Activated CD4-positive, alpha-beta T cell treated with anti-CD3 and anti-CD28 coated beads, Interleukin-2, amount 10 ng/mL, durations not matched to agents 7 days and 5 days (primary cell): ENCODE measurements at regions not wholly inside any gene's neighbourhood (a gene's known extent, or its start where the extent isn't known, plus 50 kb on each side); places are given as distances from the start of the nearest gene placed in this dataset.

Experiments
- CTCF ChIA-PET: fragments of 350-600 bp; sonication (Branson Sonifier 250); formaldehyde crosslinking; loops from one replicate; lab custom pipeline; 2021; ENCODE audit warnings: antibody characterized with exemption; lab: Charles Lee
- POLR2A ChIA-PET: fragments of 350-600 bp; sonication (Branson Sonifier 250); formaldehyde crosslinking; loops from one replicate; lab custom pipeline; 2021; ENCODE audit warnings: antibody characterized with exemption; lab: Charles Lee
- DNase-seq: peaks from one replicate; pipeline ENCODE4 v3.0.0-alpha.2; 2020
- H3K27ac Mint-ChIP-seq: one replicate; pipeline ENCODE4 v1.8.0; 2021; ENCODE audit warnings: mild to moderate bottlenecking, moderate library complexity, mixed read lengths
- H3K27me3 Mint-ChIP-seq: one replicate; pipeline ENCODE4 v1.8.0; 2021; ENCODE audit warnings: mixed read lengths
- H3K36me3 Mint-ChIP-seq: one replicate; pipeline ENCODE4 v1.8.0; 2021; ENCODE audit warnings: low read depth, mixed read lengths
- H3K4me1 Mint-ChIP-seq: one replicate; pipeline ENCODE4 v1.8.0; 2021; ENCODE audit warnings: mixed read lengths
- H3K4me3 Mint-ChIP-seq: one replicate; pipeline ENCODE4 v1.8.0; 2021; ENCODE audit warnings: mild to moderate bottlenecking, moderate library complexity, mixed read lengths
- H3K9me3 Mint-ChIP-seq: one replicate; pipeline ENCODE4 v1.8.0; 2021; ENCODE audit warnings: mixed read lengths

- ChIA-PET CTCF (no interaction called here), POLR2A (no interaction called here)
- H3K9me3 Mint-ChIP-seq = peaks cover 7% of the 10 kb centered on the region
- H3K27ac Mint-ChIP-seq = no peak overlapping the region
- H3K27me3 Mint-ChIP-seq = no peaks in the 10 kb centered on the region
- no peak overlapping the region for H3K4me3 Mint-ChIP-seq
- H3K36me3 Mint-ChIP-seq = no peaks in the 10 kb centered on the region
- DNase-seq = no peak
- no peaks in the 10 kb centered on the region for H3K4me1 Mint-ChIP-seq
Measured at GRCh38 chr12:60123557-60123956, 527.7 kb downstream of the SLC16A7 start.

- no peaks in the 10 kb centered on the region for H3K9me3 Mint-ChIP-seq
- ChIA-PET POLR2A (no interaction called here), CTCF (interaction anchor here (0.7 kb wide), 1 partner anchor 286 kb away, joined by 4 read pairs; no protein-coding TSS in a partner anchor)
- no peaks in the 10 kb centered on the region for H3K27me3 Mint-ChIP-seq
- H3K27ac Mint-ChIP-seq = no peak overlapping the region
- H3K4me3 Mint-ChIP-seq = no peak overlapping the region
- no peaks in the 10 kb centered on the region for H3K36me3 Mint-ChIP-seq
- DNase-seq = no peak
- no peaks in the 10 kb centered on the region for H3K4me1 Mint-ChIP-seq
Measured at GRCh38 chr12:60137513-60137912, 541.7 kb downstream of the SLC16A7 start.

GRCh38 chr12:60138526-60138925, 542.7 kb downstream of the SLC16A7 start:
- Mint-ChIP-seq H3K4me3 (no peak overlapping the region), H3K27me3 (no peaks in the 10 kb centered on the region), H3K36me3 (no peaks in the 10 kb centered on the region), H3K9me3 (no peaks in the 10 kb centered on the region), H3K4me1 (no peaks in the 10 kb centered on the region), H3K27ac (no peak overlapping the region)
- ChIA-PET CTCF (interaction anchor here (0.6 to 0.9 kb wide), 2 partner anchors 29 to 624 kb away, joined by 4 read pairs; no protein-coding TSS in a partner anchor), POLR2A (no interaction called here)
- DNase-seq = no peak

- Mint-ChIP-seq H3K36me3 (no peaks in the 10 kb centered on the region), H3K27me3 (no peaks in the 10 kb centered on the region), H3K27ac (no peak overlapping the region), H3K4me1 (no peaks in the 10 kb centered on the region), H3K9me3 (no peaks in the 10 kb centered on the region), H3K4me3 (no peak overlapping the region)
- CTCF ChIA-PET = no interaction called here
- DNase-seq = no peak
- POLR2A ChIA-PET = no interaction called here
Measured at GRCh38 chr12:60144395-60144794, 548.6 kb downstream of the SLC16A7 start.

- no peak overlapping the region for H3K27ac Mint-ChIP-seq
- H3K27me3 Mint-ChIP-seq = no peaks in the 10 kb centered on the region
- no peaks in the 10 kb centered on the region for H3K36me3 Mint-ChIP-seq
- no peak for DNase-seq
- ChIA-PET POLR2A (no interaction called here), CTCF (no interaction called here)
- H3K9me3 Mint-ChIP-seq = no peaks in the 10 kb centered on the region
- H3K4me1 Mint-ChIP-seq = no peaks in the 10 kb centered on the region
- H3K4me3 Mint-ChIP-seq = no peak overlapping the region
Measured at GRCh38 chr12:60148109-60148508, 552.3 kb downstream of the SLC16A7 start.

- Mint-ChIP-seq H3K4me3 (no peak overlapping the region), H3K9me3 (no peaks in the 10 kb centered on the region), H3K4me1 (no peaks in the 10 kb centered on the region), H3K36me3 (no peaks in the 10 kb centered on the region), H3K27ac (no peak overlapping the region), H3K27me3 (no peaks in the 10 kb centered on the region)
- DNase-seq = no peak
- ChIA-PET CTCF (no interaction called here), POLR2A (no interaction called here)
Measured at GRCh38 chr12:60148831-60149230, 553.0 kb downstream of the SLC16A7 start.

- ChIA-PET POLR2A (no interaction called here), CTCF (no interaction called here)
- DNase-seq = no peak
- no peak overlapping the region for H3K27ac Mint-ChIP-seq
- no peak overlapping the region for H3K4me3 Mint-ChIP-seq
- H3K4me1 Mint-ChIP-seq = no peaks in the 10 kb centered on the region
- no peaks in the 10 kb centered on the region for H3K27me3 Mint-ChIP-seq
- no peaks in the 10 kb centered on the region for H3K36me3 Mint-ChIP-seq
- H3K9me3 Mint-ChIP-seq = no peaks in the 10 kb centered on the region
Measured at GRCh38 chr12:60152756-60153155, 556.9 kb downstream of the SLC16A7 start.

- ChIA-PET POLR2A (no interaction called here), CTCF (no interaction called here)
- DNase-seq = no peak
- no peaks in the 10 kb centered on the region for H3K36me3 Mint-ChIP-seq
- no peaks in the 10 kb centered on the region for H3K27me3 Mint-ChIP-seq
- no peak overlapping the region for H3K4me3 Mint-ChIP-seq
- H3K9me3 Mint-ChIP-seq = no peaks in the 10 kb centered on the region
- no peaks in the 10 kb centered on the region for H3K4me1 Mint-ChIP-seq
- no peak overlapping the region for H3K27ac Mint-ChIP-seq
Measured at GRCh38 chr12:60159761-60160160, 563.9 kb downstream of the SLC16A7 start.

GRCh38 chr12:60162988-60163720, 567.3 kb downstream of the SLC16A7 start:
- DNase-seq = no peak

GRCh38 chr12:60165781-60166180, 570.0 kb downstream of the SLC16A7 start:
- no peak for DNase-seq
- Mint-ChIP-seq H3K4me3 (no peak overlapping the region), H3K9me3 (no peaks in the 10 kb centered on the region), H3K36me3 (no peaks in the 10 kb centered on the region), H3K4me1 (no peaks in the 10 kb centered on the region), H3K27me3 (no peaks in the 10 kb centered on the region), H3K27ac (no peak overlapping the region)
- ChIA-PET CTCF (no interaction called here), POLR2A (no interaction called here)

More at GRCh38 chr12:60162988-60163720, 567.3 kb downstream of the SLC16A7 start:
- H3K4me1 Mint-ChIP-seq = no peaks in the 10 kb centered on the region
- ChIA-PET POLR2A (no interaction called here), CTCF (no interaction called here)
- H3K4me3 Mint-ChIP-seq = no peak overlapping the region
- no peaks in the 10 kb centered on the region for H3K9me3 Mint-ChIP-seq
- no peak overlapping the region for H3K27ac Mint-ChIP-seq
- no peaks in the 10 kb centered on the region for H3K36me3 Mint-ChIP-seq
- H3K27me3 Mint-ChIP-seq = no peaks in the 10 kb centered on the region

- H3K4me3 Mint-ChIP-seq = no peak overlapping the region
- no peaks in the 10 kb centered on the region for H3K27me3 Mint-ChIP-seq
- POLR2A ChIA-PET = no interaction called here
- no peaks in the 10 kb centered on the region for H3K4me1 Mint-ChIP-seq
- DNase-seq = no peak
- H3K9me3 Mint-ChIP-seq = no peaks in the 10 kb centered on the region
- CTCF ChIA-PET = no interaction called here
- no peak overlapping the region for H3K27ac Mint-ChIP-seq
- H3K36me3 Mint-ChIP-seq = no peaks in the 10 kb centered on the region
Measured at GRCh38 chr12:60168441-60168840, 572.6 kb downstream of the SLC16A7 start.

GRCh38 chr12:60169904-60170303, 574.1 kb downstream of the SLC16A7 start:
- Mint-ChIP-seq H3K9me3 (no peaks in the 10 kb centered on the region), H3K4me1 (no peaks in the 10 kb centered on the region), H3K27ac (no peak overlapping the region), H3K4me3 (no peak overlapping the region), H3K36me3 (no peaks in the 10 kb centered on the region), H3K27me3 (no peaks in the 10 kb centered on the region)
- POLR2A ChIA-PET = no interaction called here
- DNase-seq = no peak
- CTCF ChIA-PET = no interaction called here

- H3K9me3 Mint-ChIP-seq = no peaks in the 10 kb centered on the region
- no peaks in the 10 kb centered on the region for H3K4me1 Mint-ChIP-seq
- H3K27ac Mint-ChIP-seq = no peak overlapping the region
- POLR2A ChIA-PET = no interaction called here
- H3K27me3 Mint-ChIP-seq = no peaks in the 10 kb centered on the region
- DNase-seq = no peak
- H3K36me3 Mint-ChIP-seq = no peaks in the 10 kb centered on the region
- CTCF ChIA-PET = no interaction called here
- no peak overlapping the region for H3K4me3 Mint-ChIP-seq
Measured at GRCh38 chr12:60172266-60173211, 576.7 kb downstream of the SLC16A7 start.
